SW480 (cell line): ENCODE measurements at regions not wholly inside any gene's neighbourhood (a gene's known extent, or its start where the extent isn't known, plus 50 kb on each side); places are given as distances from the start of the nearest gene placed in this dataset.

Experiments used
- DNase-seq: peaks from one replicate; pipeline ENCODE4 v3.0.0-alpha.2; 2016; ENCODE audit warnings: low spot score

- no peak for DNase-seq
These were observed 139.7 kb upstream of the FLRT2 start for GRCh38 chr14:85390236-85390635.

DNA sequence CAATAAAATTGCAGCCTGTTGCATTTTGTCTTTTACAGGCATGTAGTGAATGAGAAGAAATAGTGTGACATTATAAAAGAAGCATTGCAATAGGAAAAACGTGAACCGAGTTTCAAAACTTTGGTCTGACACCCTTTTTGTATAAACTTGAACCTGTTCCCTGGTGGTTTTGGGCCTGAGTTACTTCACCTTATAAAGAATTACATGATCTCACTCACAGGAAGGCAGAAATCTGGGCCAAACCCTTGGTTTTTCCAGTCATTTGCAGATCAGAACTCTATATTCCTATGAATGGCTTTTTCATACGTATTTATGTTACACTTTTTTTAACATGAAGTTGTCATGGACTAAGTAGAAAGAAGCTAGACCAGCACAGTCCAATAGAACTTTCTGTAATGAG, 138.5 kb upstream of the FLRT2 start:
- DNase-seq, result no peak

DNA sequence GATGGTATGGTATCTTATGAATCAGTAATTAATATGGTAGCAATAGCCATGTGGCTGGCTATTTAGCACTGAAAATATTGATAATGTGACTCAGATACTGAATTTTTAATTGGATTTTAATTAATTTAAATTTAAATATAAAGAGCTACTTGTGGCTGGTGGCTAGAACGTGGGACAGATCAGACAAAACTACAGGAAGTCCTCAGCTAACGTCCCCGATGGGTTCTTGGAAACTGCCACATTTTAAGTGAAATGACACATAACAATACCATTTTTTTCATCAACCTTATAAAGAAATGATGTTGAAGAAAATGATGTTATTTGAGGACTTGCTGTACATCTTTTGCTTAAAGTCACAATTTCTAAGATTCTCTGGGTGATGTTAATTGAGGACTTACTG, 138.1 kb upstream of the FLRT2 start:
- no peak for DNase-seq

DNA sequence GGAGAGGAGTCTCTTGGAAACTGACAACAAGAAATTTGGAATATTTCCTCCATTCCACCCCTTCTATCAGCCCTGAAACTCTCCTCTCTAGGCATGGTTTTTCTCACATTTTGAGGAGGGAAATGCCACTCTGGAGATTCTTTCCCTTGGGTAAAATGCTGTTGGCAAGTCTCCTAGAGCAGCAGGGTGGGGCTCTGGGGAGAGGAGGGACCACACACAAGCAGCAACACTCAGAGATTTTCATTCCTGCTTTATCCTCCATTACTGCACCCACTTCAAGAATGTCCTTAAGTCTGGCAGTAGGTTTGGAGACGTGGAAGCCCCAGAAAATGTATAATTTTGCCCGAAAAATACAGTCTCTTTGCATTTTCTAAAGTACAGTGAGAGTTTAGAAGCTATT, 130.8 kb upstream of the FLRT2 start:
- no peak for DNase-seq

DNA sequence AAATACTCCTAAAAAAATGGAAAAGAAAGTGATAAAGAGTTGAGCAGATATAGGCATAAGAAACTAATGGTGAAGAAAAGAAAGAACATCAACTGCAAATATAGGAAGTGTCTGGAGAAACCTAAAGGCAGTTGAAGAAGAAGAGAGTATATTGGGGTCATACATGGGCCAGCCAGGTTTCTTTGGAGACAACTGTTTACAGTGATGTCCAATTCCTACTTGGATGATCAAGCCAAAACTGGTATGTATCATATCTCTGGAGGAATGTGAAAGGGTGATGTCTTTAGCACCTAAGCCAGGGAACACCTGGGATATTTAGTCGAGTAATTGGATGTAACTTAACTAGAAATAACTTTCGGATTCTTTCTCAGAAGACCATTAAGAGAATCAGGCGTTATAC, 129.3 kb upstream of the FLRT2 start:
- no peak for DNase-seq

GRCh38 chr14:85401384-85401783, 128.6 kb upstream of the FLRT2 start:
- no peak for DNase-seq

GRCh38 chr14:85402569-85403162, 127.3 kb upstream of the FLRT2 start:
- no peak for DNase-seq

- DNase-seq, result no peak
These were observed 120.3 kb upstream of the FLRT2 start for GRCh38 chr14:85409481-85410210.

GRCh38 chr14:85412756-85413155, 117.2 kb upstream of the FLRT2 start:
- no peak for DNase-seq

GRCh38 chr14:85413836-85414526, 116.0 kb upstream of the FLRT2 start:
- DNase-seq, result no peak

DNA sequence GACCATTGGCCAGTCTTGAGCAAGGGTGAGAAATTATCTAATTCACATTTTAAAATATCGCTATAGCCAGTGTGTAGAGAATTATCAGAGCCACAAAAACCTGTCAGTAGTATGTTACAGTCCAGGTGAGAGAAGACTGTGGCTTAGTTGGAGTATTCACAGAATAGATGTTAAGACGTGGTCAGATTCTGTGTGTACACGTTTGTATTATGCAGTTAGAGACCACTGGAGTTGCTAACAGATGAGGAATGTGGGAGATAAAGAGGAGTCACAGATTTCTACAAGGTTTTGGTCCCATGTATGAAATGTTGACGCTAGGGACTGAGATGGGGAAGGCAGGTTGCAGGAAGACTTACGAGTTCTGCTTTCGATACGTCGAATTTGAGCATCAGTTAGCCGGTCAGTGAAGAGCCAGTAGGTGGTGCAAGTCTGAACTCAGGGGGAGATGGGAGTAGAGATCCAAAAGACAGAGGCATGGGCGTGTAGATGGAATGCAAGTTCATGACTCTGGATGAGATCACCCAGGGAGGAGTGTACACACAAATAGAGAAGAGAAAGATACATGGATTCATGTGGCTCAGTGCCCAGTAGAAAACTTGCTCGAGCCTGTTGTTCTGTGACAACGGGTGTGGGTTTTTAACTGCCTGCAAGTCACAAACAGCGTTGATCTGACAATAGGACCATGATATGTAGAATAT, 114.8 kb upstream of the FLRT2 start:
- DNase-seq, result peak; percentile 5

DNA sequence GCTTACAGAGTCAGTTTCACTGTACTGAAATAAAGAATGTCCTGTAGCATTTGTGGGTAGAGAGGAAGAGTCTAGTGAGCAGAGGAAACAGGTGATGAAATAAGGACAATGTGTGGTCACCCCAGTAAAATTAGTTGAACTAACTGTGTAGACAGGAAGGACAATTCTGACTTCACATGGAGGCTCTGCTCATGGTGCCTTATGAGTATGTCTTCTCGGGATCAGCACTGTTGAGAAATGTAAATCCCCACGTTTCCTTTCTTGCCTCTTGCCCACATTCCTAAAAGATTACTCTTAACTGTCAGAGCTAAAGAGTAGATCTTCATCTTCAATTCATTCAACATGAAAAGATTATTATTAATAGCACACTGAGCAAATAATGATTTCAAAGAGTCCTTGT, 113.2 kb upstream of the FLRT2 start:
- DNase-seq, result no peak

- no peak for DNase-seq
These were observed 112.5 kb upstream of the FLRT2 start for GRCh38 chr14:85417396-85417795.

DNA sequence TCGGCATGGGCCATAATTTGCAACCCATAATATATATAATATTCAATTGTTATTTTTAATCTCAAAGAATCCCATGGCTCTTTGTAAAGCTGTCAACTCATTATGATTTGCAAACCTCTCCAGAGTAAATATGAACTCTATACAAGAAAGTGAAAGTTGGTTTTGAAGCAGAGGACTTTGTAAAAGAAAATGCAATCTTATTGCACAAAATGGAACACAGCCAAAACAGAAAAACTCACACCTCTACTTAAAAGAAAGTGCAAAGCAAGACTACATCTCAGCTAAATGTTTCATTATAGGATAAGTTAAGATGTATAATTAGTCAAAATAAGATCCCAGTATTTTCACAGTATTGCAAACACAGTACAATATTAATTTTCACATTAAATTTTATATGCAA, 111.2 kb upstream of the FLRT2 start:
- no peak for DNase-seq

DNA sequence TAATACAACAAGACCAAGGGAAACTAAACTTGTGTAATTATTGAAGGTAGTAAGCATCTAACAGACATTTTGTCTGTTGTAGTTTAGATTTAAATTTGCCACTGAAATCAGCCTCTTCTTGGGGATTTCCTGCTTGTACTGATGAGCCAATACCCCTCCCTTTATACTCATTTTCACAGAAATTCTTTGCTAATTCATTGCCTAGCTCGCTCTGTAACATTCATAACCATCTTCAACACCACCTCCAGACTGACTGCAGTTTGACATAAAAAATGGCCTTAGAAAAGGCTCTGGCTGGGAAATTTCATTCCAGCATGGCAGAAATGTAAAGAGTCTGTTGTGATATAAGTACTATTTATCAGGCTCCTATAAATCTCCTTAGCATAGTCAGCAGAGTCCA, 109.7 kb upstream of the FLRT2 start:
- DNase-seq, result no peak

- no peak for DNase-seq
These were observed 109.2 kb upstream of the FLRT2 start for GRCh38 chr14:85420707-85421106.

GRCh38 chr14:85421186-85421877, 108.6 kb upstream of the FLRT2 start:
- no peak for DNase-seq

- DNase-seq, result no peak
These were observed 106.1 kb upstream of the FLRT2 start for GRCh38 chr14:85423889-85424288.

DNA sequence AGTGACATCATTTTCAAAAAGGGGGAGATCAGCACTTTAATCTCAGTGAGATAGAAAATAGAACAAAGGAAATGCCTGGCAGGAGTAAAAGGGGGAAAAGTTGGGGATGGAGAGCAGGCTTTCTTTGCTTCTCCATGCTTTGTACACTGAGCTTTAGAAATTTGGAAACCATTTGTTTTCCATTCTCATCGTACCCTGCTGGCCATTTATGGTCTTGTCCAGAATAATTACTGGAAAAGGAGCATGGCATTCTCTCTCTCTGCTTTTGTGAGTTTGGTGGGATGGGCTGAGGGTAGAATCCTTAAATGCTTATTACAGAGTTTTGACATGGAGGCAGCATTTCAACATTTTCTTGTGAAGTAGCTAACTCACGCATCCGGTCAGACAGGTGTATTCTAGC, 104.4 kb upstream of the FLRT2 start:
- DNase-seq, result no peak

GRCh38 chr14:85426068-85426935, 103.6 kb upstream of the FLRT2 start:
- no peak for DNase-seq

GRCh38 chr14:85428926-85429325, 101.0 kb upstream of the FLRT2 start:
- DNase-seq, result no peak
